HL-60 (cell line): ENCODE measurements at regions not wholly inside any gene's neighbourhood (a gene's known extent, or its start where the extent isn't known, plus 50 kb on each side); places are given as distances from the start of the nearest gene placed in this dataset.

ENCODE experiments used
- DNase-seq, 2 experiments: peaks; one replicate each; pipeline ENCODE4 v3.0.0-alpha.2; 2010 to 2020; ENCODE audit warnings: low read depth in 1 of 2, low spot score in 1 of 2
- H3K27ac ChIP-seq: fragments of 250-450 bp; sonication (Bioruptor Pico); replicated peaks from 2 replicates; pipeline ENCODE4 v1.5.1; 2020; ENCODE audit warnings: mild to moderate bottlenecking, moderate library complexity
- H3K27me3 ChIP-seq: fragments of 250-450 bp; sonication (Bioruptor Pico); 2 replicates; pipeline ENCODE4 v1.5.1; 2021; ENCODE audit warnings: mild to moderate bottlenecking, moderate library complexity; ENCODE audit not compliant: insufficient read depth, poor library complexity, severe bottlenecking
- H3K4me3 ChIP-seq: replicated peaks from 2 replicates; pipeline ENCODE4 v1.5.1; 2011; ENCODE audit warnings: mild to moderate bottlenecking, control low read depth, low read length; ENCODE audit not compliant: insufficient read depth
- CTCF ChIP-seq: IDR thresholded peaks from one replicate; pipeline ENCODE4 v1.5.1; 2011; ENCODE audit warnings: low read length, control low read depth, inconsistent platforms; ENCODE audit not compliant: insufficient read depth
- GABPA ChIP-seq: IDR thresholded peaks from 2 replicates; pipeline ENCODE4 v1.6.1; 2012; ENCODE audit warnings: low read depth
- POLR2AphosphoS5 ChIP-seq: IDR thresholded peaks from 2 replicates; pipeline ENCODE4 v1.6.1; 2012; ENCODE audit warnings: low read depth
- REST ChIP-seq: IDR thresholded peaks from 2 replicates; pipeline ENCODE4 v1.6.1; 2012; ENCODE audit warnings: low read depth; ENCODE audit not compliant: insufficient replicate concordance
- SPI1 ChIP-seq: IDR thresholded peaks from 2 replicates; pipeline ENCODE4 v1.6.1; 2012; ENCODE audit warnings: low read depth, mild to moderate bottlenecking, borderline replicate concordance

- H3K27ac ChIP-seq: no peak overlapping the region
- no peak overlapping the region for H3K4me3 ChIP-seq
- H3K27me3 ChIP-seq: no peaks in the 10 kb centered on the region
- TF ChIP-seq GABPA (no peak), REST (no peak), POLR2AphosphoS5 (no peak), SPI1 (no peak), CTCF (no peak)
- no peak for DNase-seq
Observed at GRCh38 chr1:102572637-102573036, 535.7 kb downstream of the COL11A1 start.

GRCh38 chr1:102566182-102566581, 542.1 kb downstream of the COL11A1 start:
- no peak for DNase-seq
- Histone ChIP-seq H3K4me3 (no peak overlapping the region), H3K27ac (no peak overlapping the region), H3K27me3 (no peaks in the 10 kb centered on the region)
- no peak for TF ChIP-seq GABPA
- no peak for TF ChIP-seq REST
- no peak for TF ChIP-seq SPI1
- TF ChIP-seq CTCF: no peak
- TF ChIP-seq POLR2AphosphoS5: no peak

GRCh38 chr1:102562380-102562779, 545.9 kb downstream of the COL11A1 start:
- Histone ChIP-seq H3K27ac (no peak overlapping the region), H3K27me3 (no peaks in the 10 kb centered on the region), H3K4me3 (no peak overlapping the region)
- no peak for DNase-seq
- no peak for TF ChIP-seq CTCF
- TF ChIP-seq GABPA: no peak
- TF ChIP-seq SPI1: no peak
- TF ChIP-seq POLR2AphosphoS5: no peak
- TF ChIP-seq REST: no peak
